Mesodermal cell (in vitro differentiated cells): ENCODE measurements at regions not wholly inside any gene's neighbourhood (a gene's known extent, or its start where the extent isn't known, plus 50 kb on each side); places are given as distances from the start of the nearest gene placed in this dataset.

Experiments
- H3K27ac ChIP-seq: 2 replicates; pipeline ENCODE4 v1.7.0; 2013; ENCODE audit warnings: mild to moderate bottlenecking, low read depth, low read length, moderate library complexity; ENCODE audit not compliant: severe bottlenecking
- H3K36me3 ChIP-seq: 2 replicates; pipeline ENCODE4 v1.7.1; 2013; ENCODE audit warnings: mild to moderate bottlenecking, low read length, moderate library complexity; ENCODE audit not compliant: control insufficient read depth, insufficient read depth
- H3K4me1 ChIP-seq: one replicate; pipeline ENCODE4 v1.7.1; 2013; ENCODE audit warnings: mild to moderate bottlenecking, low read length; ENCODE audit not compliant: insufficient read depth, control insufficient read depth, poor library complexity, severe bottlenecking
- H3K4me3 ChIP-seq: 2 replicates; pipeline ENCODE4 v1.7.0; 2013; ENCODE audit warnings: low read length, control low read depth, mild to moderate bottlenecking; ENCODE audit not compliant: insufficient read depth, poor library complexity, severe bottlenecking; ENCODE audit errors: extremely low read depth
- H3K9me3 ChIP-seq: 2 replicates; pipeline ENCODE4 v1.7.1; 2013; ENCODE audit warnings: mild to moderate bottlenecking, low read length, moderate library complexity; ENCODE audit not compliant: control insufficient read depth
- WGBS, 2 experiments: methylation state at CpG; one replicate each; pipeline ENCODE4 v1.1.5; 2013; ENCODE audit warnings: missing lambda C conversion rate in 2 of 2; ENCODE audit not compliant: insufficient coverage in 2 of 2; 5-methylcytosine and 5-hydroxymethylcytosine counted together

DNA sequence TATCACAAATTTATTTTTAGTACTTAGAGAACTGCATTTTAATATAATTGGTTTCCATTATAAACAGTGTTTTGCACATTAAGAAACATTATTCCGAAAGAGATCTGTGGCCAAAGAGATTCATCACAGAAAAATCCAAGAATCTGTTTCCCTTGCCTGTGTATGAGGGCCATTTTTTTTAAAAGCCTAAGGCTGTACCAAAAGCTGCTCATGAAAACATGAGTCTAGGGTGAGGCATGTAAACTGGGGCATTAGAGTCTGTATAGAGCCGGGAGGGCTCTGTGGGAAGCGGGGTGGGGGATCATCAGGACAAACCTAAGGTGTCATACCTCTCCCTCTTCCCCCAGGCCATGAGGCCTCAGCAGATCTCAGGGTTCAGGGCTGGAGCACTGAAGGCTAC is 223.8 kb downstream of the FBXO15 start:
- Histone ChIP-seq H3K9me3 (no peaks in the 10 kb centered on the region), H3K4me1 (no peaks in the 10 kb centered on the region), H3K27ac (no peak overlapping the region), H3K36me3 (no peaks in the 10 kb centered on the region), H3K4me3 (no peak overlapping the region)
- 100% methylated on average over 2 of the region's 3 CpGs; no CpG with 5 or more reads in 1 of the 2 experiments for WGBS, 2 experiments

DNA sequence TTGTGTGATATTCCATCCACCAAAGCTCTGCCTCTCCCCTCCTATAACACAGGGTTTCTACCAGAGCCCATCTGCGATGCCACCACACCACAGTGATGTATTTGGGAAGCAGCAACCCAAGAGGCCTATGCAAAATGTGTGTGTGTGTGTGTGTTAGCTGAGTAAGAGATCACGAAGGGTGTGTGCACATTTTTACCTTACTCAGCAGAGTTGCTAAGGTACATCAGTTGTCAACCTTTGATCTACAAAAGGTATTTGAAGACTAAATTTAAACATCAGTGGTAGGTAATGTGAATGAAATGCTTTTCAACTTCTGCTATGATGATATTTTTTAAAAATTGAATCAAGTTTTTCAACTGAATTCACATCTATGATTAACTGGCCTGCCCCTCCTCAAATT is 227.6 kb downstream of the FBXO15 start:
- no peak overlapping the region for H3K4me3 ChIP-seq
- H3K27ac ChIP-seq, result no peak overlapping the region
- WGBS, 2 experiments, result no CpG with 5 or more reads among the region's 2 CpGs
- H3K9me3 ChIP-seq, result no peaks in the 10 kb centered on the region
- no peaks in the 10 kb centered on the region for H3K36me3 ChIP-seq
- no peaks in the 10 kb centered on the region for H3K4me1 ChIP-seq

DNA sequence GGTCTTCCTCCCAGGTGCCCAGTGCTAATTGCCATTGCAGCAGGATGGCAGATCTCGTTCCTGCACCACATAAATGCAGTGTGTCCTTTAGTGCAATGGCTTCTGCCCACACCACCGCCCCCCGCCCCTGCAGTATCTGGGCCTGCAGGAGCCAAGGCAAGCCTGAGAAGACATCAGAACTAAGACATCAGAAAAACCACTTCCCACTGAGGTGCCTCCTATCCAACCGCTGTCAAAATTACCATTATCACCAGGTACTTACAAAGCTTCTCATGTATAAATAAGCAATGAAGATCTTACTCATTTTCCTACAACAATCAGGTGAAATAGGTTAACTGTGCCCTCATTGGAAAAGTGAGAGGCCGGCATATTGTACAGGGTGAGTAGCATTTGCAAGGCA is 228.8 kb downstream of the FBXO15 start:
- Histone ChIP-seq H3K4me1 (no peaks in the 10 kb centered on the region), H3K9me3 (no peaks in the 10 kb centered on the region), H3K27ac (no peak overlapping the region), H3K36me3 (no peaks in the 10 kb centered on the region), H3K4me3 (no peak overlapping the region)
- 91 to 92% methylated on average over 5 of the region's 5 CpGs for WGBS, 2 experiments

DNA sequence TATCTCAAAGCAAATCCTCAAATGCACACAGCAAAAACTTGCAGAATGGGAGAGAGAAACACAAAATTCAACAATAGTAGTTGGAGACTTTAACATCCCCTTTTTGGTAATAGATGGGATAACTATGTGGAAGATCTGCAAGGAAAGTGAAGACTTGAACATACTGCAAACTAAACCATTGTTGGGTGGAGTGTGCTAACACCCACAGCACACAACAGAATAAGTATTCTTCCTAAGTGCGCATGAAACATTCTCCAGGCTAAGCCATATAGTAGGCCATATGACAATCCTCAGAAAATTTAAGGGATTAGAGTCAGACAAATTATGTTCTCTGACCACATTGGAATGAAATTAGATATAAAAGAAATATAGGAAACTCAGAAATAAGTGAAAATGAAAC is 230.6 kb downstream of the FBXO15 start:
- Histone ChIP-seq H3K36me3 (no peaks in the 10 kb centered on the region), H3K27ac (no peak overlapping the region), H3K4me1 (no peaks in the 10 kb centered on the region), H3K4me3 (no peak overlapping the region), H3K9me3 (no peaks in the 10 kb centered on the region)
- no CpG with 5 or more reads among the region's 1 CpG for WGBS, 2 experiments

DNA sequence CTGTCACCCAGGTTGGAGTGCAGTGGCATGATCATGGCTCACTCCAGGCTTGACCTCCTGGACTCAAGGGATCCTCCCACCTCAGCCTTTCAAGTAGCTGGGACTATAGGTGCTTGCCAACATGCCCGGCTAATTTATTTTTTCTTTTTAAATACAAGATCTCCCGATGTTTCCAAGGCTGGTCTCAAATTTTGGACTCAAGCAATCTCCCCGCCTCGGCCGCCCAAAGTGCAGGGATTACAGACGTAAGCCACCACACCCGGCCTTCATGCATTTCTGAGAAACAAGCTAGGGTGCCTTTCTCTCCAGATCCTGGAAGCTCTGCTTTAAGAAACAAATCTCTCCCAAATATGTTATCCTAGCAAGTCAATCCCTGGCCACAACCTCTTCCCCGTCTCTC is 234.1 kb downstream of the FBXO15 start:
- H3K4me1 ChIP-seq, result no peaks in the 10 kb centered on the region
- no peaks in the 10 kb centered on the region for H3K9me3 ChIP-seq
- no peaks in the 10 kb centered on the region for H3K36me3 ChIP-seq
- no peak overlapping the region for H3K27ac ChIP-seq
- 84 to 94% methylated on average over 4 to 8 of the region's 8 CpGs for whole genome bisulfite sequencing, 2 experiments
- no peak overlapping the region for H3K4me3 ChIP-seq

DNA sequence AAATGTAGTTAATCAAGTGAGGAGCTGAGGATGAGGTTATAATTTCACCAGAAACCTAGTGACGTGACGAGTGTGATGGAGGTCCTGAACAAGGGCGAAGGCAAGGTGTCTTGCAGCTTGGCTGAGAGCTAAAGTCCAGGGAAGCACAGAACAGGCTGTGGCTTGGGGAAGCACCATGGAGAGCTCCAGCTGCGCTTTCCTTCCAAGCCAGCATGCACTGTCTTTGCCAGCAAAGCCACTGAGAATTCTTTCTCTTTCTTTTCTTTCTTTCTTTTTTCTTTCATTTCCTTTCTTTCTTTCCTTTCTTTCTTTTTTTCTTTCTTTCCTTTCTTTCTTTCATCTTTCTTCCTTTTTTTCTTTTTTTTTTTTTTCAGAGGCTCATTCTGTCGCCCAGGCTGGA is 239.3 kb downstream of the FBXO15 start:
- Histone ChIP-seq H3K4me3 (no peak overlapping the region), H3K4me1 (no peaks in the 10 kb centered on the region), H3K27ac (no peak overlapping the region), H3K9me3 (no peaks in the 10 kb centered on the region), H3K36me3 (no peaks in the 10 kb centered on the region)
- 55 to 63% methylated on average over 5 of the region's 5 CpGs for WGBS, 2 experiments

DNA sequence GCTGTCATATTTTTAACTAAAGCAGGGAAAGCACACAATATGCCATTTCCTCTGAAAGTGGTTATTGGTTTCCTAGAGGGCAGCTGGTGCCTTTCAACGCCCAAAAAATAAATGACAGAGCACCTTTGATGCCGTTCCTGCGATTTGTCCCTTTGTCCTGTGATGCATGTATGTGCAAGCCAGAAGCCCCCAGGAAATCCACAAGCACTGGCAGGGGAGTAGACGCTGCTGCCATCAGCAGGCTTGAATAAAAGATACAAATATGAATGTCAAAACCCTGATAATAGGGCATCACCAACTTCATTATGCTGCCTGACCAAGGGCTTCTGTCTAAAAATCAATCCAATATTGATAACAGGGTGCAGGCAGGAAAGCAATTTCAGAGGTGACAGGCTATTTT is 246.1 kb downstream of the FBXO15 start:
- no peaks in the 10 kb centered on the region for H3K36me3 ChIP-seq
- H3K9me3 ChIP-seq, result no peaks in the 10 kb centered on the region
- H3K4me3 ChIP-seq, result no peak overlapping the region
- H3K27ac ChIP-seq, result no peak overlapping the region
- 89 to 91% methylated on average over 3 to 4 of the region's 4 CpGs for WGBS, 2 experiments
- H3K4me1 ChIP-seq, result no peaks in the 10 kb centered on the region

DNA sequence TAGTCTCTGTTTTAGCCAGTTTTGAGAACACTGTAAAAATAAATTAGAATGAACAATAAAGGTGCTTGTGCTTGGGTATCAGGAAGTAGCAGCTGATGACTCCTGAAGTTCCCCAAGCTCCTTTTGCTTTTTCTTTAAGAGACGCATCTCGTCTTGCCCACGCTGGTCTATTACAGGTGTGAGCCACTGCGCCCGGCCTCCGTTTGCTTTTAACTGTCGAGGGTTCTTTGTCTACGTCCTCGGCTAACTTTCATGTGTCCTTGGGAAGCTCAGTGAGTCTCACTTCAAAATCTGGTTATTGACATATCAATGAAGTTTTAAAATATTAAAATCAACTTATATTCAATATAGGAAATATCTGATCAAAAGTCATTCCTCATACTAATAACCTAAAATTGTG is 246.5 kb downstream of the FBXO15 start:
- WGBS, 2 experiments, result 92% methylated on average over 9 of the region's 9 CpGs; no CpG with 5 or more reads in 1 of the 2 experiments
- H3K27ac ChIP-seq, result no peak overlapping the region

DNA sequence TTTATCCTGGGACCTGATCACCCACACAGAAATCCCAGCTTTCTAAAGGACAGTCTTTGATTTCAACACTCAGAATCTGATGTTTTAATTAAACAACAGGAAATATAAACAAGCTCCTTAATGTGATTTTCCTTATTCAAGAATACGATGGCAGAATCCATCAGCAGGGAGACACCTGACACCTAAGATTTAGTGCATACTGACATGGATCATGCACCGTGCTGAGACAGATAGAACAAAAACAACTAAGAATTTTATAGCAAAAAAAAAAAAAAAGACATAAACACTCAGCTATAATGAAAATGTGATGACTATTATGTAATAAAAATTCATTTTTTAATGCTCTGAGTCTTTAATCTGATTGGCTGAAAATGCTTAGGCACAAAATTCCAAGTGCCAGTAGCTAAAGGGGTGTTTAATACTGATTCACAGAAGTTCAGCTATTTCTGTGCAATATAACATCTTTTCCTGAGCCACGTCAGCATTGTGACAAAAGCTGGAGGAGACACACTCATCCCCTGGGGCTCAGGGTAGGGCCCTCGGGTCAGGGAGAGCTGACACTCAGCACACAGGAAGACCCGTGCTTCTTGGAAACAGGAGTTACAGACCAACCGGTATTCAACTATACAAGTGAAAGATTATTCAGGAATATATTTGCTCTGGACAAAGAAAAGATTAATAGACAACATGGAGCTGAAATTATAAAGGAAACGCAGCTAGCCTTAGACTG is 247.4 kb downstream of the FBXO15 start:
- H3K4me3 ChIP-seq, result no peak overlapping the region
- 87 to 88% methylated on average over 5 of the region's 7 CpGs for WGBS, 2 experiments
- H3K27ac ChIP-seq, result no peak overlapping the region
- no peaks in the 10 kb centered on the region for H3K4me1 ChIP-seq
- no peaks in the 10 kb centered on the region for H3K36me3 ChIP-seq
- H3K9me3 ChIP-seq, result no peaks in the 10 kb centered on the region

More for the DNA sequence above, 246.5 kb downstream of the FBXO15 start:
- Histone ChIP-seq H3K9me3 (no peaks in the 10 kb centered on the region), H3K4me3 (no peak overlapping the region), H3K4me1 (no peaks in the 10 kb centered on the region), H3K36me3 (no peaks in the 10 kb centered on the region)

DNA sequence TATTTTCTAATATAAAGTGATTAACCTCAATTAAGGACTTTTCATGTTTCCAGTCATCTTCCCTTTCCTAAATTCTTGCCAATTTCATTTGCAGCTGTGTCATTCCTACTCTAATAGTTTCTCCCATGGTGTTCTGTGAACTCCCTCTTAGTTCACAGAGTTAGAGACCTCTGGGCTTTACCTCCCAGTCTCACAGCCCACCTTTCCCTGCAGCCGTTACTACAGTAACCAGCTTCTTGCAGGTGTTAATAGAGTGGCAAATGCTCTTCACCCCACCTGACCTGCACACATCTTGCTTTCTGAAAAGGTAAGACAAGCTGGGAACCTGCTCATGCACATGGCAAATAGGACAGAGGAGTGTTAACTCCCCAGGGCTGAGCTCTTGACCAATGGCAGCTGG is 250.1 kb downstream of the FBXO15 start:
- H3K4me1 ChIP-seq, result no peaks in the 10 kb centered on the region
- no peaks in the 10 kb centered on the region for H3K9me3 ChIP-seq
- 60% methylated on average over 1 of the region's 1 CpG; no CpG with 5 or more reads in 1 of the 2 experiments for WGBS, 2 experiments
- no peaks in the 10 kb centered on the region for H3K36me3 ChIP-seq
- no peak overlapping the region for H3K4me3 ChIP-seq
- no peak overlapping the region for H3K27ac ChIP-seq

DNA sequence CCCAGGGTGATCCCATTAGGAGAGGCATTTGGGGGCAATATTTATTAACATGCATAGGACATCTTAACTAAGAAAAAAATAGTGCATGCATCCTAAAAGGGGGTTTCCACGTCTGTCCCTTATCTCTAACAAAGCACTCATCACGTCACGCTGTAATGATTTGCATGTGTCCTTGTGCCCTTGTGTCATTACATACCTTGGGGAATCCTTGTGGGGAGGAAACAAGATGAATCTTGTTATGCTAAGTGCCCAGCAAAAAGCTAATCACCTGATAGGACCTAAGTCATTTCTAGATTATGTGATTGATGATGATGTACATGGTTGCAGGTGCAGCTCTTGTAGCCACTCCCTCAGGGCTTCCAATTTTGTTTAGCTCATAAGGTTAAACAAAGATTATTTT is 250.9 kb downstream of the FBXO15 start:
- Histone ChIP-seq H3K4me3 (no peak overlapping the region), H3K27ac (no peak overlapping the region), H3K4me1 (peaks cover 2% of the 10 kb centered on the region), H3K36me3 (no peaks in the 10 kb centered on the region), H3K9me3 (no peaks in the 10 kb centered on the region)
- WGBS, 2 experiments, result no CpG with 5 or more reads among the region's 3 CpGs
